ENCODE measurements at regions not wholly inside any gene's neighbourhood (a gene's known extent, or its start where the extent isn't known, plus 50 kb on each side); places are given as distances from the start of the nearest gene placed in this dataset.

DNA sequence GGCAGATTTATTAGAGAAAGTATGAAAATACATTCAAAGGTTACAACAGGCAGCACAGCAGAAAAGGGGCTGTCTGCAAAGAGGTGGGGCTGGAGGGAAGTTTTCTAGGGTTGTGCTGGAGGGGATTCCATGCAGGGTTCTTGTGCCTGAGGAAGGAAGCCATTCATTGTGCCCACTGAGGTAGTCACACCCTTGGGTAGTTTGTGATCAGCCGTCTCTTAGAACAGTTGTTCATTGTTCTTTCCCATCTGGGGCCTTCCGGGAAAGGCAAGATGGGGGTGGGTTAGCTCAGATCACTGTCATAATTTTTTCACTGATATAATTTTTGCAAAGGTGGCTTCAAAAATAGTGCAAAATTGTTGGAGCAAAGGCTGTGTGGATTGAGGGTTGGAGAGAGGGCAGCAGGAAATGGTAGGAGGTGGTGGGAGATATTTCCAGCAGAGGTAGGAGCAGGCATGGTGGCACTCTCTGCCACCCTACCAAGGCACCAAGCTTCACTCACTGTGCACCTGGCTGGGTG is 80.5 kb upstream of the GPR6 start (continued):
- TF ChIP-seq, protein P1, sequence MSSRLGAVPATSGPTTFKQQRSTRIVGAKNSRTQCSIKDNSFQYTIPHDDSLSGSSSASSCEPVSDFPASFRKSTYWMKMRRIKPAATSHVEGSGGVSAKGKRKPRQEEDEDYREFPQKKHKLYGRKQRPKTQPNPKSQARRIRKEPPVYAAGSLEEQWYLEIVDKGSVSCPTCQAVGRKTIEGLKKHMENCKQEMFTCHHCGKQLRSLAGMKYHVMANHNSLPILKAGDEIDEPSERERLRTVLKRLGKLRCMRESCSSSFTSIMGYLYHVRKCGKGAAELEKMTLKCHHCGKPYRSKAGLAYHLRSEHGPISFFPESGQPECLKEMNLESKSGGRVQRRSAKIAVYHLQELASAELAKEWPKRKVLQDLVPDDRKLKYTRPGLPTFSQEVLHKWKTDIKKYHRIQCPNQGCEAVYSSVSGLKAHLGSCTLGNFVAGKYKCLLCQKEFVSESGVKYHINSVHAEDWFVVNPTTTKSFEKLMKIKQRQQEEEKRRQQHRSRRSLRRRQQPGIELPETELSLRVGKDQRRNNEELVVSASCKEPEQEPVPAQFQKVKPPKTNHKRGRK (CRISPR knock-in tag; IDR thresholded peaks at IDR 0.05; ENCODE audit: borderline replicate concordance) = no peak
- no peak for TF ChIP-seq NFE2L1 (CRISPR knock-in tag; IDR thresholded peaks at IDR 0.05)

DNA sequence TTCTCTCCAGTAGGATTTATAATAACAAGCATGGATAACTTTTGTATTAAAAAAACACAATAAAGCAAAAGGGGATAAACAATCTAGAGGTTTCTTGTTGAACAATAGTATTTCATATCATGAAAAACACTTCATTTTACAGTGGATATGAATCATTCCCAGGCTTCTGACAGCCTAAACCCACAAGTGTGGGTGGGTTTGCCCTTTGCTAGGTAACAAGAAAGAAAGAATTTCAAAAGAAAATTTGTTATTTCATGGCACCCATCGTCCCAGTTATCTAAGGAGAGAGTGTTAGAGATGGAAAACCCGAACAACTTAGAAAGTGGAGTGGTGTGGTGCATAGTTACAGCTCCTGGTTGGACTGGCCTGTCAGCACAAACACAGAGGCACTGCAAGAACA is 76.1 kb upstream of the GPR6 start:
- H3K4me3 Mint-ChIP-seq = no peak overlapping the region
- TF ChIP-seq, protein P2, sequence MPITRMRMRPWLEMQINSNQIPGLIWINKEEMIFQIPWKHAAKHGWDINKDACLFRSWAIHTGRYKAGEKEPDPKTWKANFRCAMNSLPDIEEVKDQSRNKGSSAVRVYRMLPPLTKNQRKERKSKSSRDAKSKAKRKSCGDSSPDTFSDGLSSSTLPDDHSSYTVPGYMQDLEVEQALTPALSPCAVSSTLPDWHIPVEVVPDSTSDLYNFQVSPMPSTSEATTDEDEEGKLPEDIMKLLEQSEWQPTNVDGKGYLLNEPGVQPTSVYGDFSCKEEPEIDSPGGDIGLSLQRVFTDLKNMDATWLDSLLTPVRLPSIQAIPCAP (CRISPR knock-in tag; IDR thresholded peaks at IDR 0.05) = no peak
- TF ChIP-seq ZNF263 (CRISPR knock-in tag; IDR thresholded peaks at IDR 0.05; ENCODE audit: low read depth) (no peak), ZNF416 (CRISPR knock-in tag; IDR thresholded peaks at IDR 0.05) (no peak), EMX1 (CRISPR knock-in tag; IDR thresholded peaks at IDR 0.05) (no peak), KAT7 (CRISPR knock-in tag; IDR thresholded peaks at IDR 0.05; ENCODE audit: borderline replicate concordance) (no peak), GABPB1 (CRISPR knock-in tag; IDR thresholded peaks at IDR 0.05) (no peak), ZNF423 (CRISPR knock-in tag; IDR thresholded peaks at IDR 0.05) (no peak), SMAD3 (CRISPR knock-in tag; IDR thresholded peaks at IDR 0.05; ENCODE audit: borderline replicate concordance) (no peak)
- TF ChIP-seq, protein P3, sequence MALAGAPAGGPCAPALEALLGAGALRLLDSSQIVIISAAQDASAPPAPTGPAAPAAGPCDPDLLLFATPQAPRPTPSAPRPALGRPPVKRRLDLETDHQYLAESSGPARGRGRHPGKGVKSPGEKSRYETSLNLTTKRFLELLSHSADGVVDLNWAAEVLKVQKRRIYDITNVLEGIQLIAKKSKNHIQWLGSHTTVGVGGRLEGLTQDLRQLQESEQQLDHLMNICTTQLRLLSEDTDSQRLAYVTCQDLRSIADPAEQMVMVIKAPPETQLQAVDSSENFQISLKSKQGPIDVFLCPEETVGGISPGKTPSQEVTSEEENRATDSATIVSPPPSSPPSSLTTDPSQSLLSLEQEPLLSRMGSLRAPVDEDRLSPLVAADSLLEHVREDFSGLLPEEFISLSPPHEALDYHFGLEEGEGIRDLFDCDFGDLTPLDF (CRISPR knock-in tag; IDR thresholded peaks at IDR 0.05) = no peak
- TF ChIP-seq, protein P4, sequence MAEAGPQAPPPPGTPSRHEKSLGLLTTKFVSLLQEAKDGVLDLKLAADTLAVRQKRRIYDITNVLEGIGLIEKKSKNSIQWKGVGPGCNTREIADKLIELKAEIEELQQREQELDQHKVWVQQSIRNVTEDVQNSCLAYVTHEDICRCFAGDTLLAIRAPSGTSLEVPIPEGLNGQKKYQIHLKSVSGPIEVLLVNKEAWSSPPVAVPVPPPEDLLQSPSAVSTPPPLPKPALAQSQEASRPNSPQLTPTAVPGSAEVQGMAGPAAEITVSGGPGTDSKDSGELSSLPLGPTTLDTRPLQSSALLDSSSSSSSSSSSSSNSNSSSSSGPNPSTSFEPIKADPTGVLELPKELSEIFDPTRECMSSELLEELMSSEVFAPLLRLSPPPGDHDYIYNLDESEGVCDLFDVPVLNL (CRISPR knock-in tag; IDR thresholded peaks at IDR 0.05; ENCODE audit: borderline replicate concordance, low read depth) = no peak
- TF ChIP-seq, protein P5, sequence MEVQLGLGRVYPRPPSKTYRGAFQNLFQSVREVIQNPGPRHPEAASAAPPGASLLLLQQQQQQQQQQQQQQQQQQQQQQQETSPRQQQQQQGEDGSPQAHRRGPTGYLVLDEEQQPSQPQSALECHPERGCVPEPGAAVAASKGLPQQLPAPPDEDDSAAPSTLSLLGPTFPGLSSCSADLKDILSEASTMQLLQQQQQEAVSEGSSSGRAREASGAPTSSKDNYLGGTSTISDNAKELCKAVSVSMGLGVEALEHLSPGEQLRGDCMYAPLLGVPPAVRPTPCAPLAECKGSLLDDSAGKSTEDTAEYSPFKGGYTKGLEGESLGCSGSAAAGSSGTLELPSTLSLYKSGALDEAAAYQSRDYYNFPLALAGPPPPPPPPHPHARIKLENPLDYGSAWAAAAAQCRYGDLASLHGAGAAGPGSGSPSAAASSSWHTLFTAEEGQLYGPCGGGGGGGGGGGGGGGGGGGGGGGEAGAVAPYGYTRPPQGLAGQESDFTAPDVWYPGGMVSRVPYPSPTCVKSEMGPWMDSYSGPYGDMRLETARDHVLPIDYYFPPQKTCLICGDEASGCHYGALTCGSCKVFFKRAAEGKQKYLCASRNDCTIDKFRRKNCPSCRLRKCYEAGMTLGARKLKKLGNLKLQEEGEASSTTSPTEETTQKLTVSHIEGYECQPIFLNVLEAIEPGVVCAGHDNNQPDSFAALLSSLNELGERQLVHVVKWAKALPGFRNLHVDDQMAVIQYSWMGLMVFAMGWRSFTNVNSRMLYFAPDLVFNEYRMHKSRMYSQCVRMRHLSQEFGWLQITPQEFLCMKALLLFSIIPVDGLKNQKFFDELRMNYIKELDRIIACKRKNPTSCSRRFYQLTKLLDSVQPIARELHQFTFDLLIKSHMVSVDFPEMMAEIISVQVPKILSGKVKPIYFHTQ (CRISPR knock-in tag; IDR thresholded peaks at IDR 0.05) = no peak
- TF ChIP-seq, protein P6, sequence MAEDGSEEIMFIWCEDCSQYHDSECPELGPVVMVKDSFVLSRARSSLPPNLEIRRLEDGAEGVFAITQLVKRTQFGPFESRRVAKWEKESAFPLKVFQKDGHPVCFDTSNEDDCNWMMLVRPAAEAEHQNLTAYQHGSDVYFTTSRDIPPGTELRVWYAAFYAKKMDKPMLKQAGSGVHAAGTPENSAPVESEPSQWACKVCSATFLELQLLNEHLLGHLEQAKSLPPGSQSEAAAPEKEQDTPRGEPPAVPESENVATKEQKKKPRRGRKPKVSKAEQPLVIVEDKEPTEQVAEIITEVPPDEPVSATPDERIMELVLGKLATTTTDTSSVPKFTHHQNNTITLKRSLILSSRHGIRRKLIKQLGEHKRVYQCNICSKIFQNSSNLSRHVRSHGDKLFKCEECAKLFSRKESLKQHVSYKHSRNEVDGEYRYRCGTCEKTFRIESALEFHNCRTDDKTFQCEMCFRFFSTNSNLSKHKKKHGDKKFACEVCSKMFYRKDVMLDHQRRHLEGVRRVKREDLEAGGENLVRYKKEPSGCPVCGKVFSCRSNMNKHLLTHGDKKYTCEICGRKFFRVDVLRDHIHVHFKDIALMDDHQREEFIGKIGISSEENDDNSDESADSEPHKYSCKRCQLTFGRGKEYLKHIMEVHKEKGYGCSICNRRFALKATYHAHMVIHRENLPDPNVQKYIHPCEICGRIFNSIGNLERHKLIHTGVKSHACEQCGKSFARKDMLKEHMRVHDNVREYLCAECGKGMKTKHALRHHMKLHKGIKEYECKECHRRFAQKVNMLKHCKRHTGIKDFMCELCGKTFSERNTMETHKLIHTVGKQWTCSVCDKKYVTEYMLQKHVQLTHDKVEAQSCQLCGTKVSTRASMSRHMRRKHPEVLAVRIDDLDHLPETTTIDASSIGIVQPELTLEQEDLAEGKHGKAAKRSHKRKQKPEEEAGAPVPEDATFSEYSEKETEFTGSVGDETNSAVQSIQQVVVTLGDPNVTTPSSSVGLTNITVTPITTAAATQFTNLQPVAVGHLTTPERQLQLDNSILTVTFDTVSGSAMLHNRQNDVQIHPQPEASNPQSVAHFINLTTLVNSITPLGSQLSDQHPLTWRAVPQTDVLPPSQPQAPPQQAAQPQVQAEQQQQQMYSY (CRISPR knock-in tag; IDR thresholded peaks at IDR 0.05) = no peak
- ChIA-PET CTCF (interaction anchor here (0.8 to 1.4 kb wide), 3 partner anchors 9 to 138 kb away, joined by 3 to 5 read pairs (median 4); no protein-coding TSS in a partner anchor), POLR2A (no interaction called here)
- H3K4me1 Mint-ChIP-seq = peaks cover 27% of the 10 kb centered on the region
- H3K9me3 Mint-ChIP-seq = peaks cover 3% of the 10 kb centered on the region
- ATAC-seq (no peak), DNase-seq (ENCODE audit: low spot score) (no peak)
- H3K36me3 Mint-ChIP-seq = no peaks in the 10 kb centered on the region
- H3K27me3 Mint-ChIP-seq (ENCODE audit: low read depth) = peaks cover 30% of the 10 kb centered on the region
- H3K27ac Mint-ChIP-seq = no peak overlapping the region

All from WTC11 (cell line).